HG03039 (cell line): ENCODE measurements at regions not wholly inside any gene's neighbourhood (a gene's known extent, or its start where the extent isn't known, plus 50 kb on each side); places are given as distances from the start of the nearest gene placed in this dataset.
"Not testable (repeated sequence)": the region's sequence is repeated elsewhere in the genome, so short reads cannot be mapped to it uniquely, and the experiment has no call there.

Experiments used
- ATAC-seq: cut with Tn5 transposase; IDR thresholded peaks from one replicate; pipeline ENCODE4 v1.9.1; 2021; ENCODE audit warnings: mild to moderate bottlenecking, moderate library complexity; ENCODE audit not compliant: unreplicated experiment

DNA sequence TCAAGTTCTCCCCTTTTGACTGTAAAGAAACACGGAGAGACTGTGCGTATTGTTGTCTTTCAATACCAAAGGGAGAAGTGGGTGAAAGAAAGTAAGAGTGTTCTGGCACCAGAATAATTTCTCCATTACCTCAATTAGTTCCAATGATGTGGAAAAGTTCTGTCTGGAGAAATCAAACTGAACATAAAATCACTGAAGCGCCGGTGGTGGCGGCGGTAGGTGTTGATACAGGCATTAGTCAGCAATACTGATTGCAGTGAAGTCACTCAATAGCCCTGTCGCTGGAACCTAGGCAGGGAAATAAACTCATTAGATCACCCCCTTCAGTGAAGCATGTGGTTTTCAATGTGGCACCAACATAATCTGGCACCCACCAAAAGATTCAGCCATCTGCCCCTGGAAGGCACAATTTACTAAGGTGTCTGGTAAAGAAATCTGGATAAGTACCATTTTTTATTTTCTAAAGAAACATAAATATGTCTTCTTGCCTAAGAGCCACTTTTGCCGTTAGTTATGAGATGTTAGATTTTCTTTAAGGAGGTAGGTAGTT, 274.2 kb upstream of the SOX9 start:
- ATAC-seq: no peak

GRCh38 chr17:71849783-71850768, 270.7 kb upstream of the SOX9 start:
- peak; percentile 61 for ATAC-seq

DNA sequence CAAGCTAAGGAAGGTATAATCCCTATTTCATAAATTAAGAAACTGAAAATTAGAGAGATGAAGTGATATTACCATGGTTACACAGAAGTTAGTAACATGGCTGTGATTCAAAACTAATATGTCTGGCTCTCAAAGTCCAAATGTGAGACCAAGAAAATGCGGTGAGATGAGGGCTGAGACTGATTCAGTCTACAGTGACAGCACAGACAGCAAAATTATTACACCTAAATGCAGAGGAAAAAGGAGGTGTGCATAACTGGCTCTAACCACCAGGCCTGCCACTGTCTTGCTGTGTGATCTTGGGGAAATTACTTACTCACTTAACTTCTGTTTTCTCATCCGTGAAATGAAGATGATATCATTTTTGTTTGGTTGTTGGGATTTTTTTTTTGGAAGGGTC, 270.0 kb upstream of the SOX9 start:
- peak; percentile 30 for ATAC-seq

DNA sequence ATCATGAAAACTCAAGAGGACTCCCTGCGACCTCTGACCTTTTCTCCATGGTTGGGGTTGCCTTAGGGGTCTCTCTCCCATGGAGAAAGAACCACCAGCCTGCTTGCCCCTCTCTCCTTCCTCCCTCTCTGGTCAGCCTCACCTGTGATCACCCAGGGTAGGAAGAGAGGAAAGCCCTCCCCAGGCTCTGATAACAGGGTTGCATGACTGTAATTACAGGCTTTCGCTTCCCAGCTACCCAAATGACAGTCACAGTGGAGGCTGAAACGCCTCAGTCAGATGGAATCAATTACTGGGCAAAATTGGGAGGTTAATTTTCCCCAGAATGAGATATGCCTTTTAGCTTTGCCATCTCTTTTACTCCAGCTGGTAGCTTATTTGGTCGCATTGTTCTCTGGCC, 265.8 kb upstream of the SOX9 start:
- ATAC-seq: no peak

DNA sequence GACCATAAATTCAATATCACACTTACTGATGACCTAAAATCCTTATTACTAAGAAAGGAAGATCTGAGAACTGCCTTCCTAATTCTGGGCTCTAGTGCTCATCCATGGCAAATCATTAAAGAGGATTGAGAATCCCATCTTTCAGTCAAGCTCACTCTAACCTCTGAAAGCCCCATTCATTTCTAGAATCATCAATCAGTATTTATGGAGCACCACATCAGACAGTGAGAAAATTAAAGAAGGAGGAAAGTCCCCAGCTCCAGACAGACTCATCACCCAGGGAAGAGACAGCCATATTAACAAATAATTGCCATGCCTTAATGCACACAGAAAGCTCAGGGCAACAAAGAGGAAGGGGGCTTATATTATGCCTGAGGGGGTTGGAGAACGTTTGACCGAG, 256.1 kb upstream of the SOX9 start:
- ATAC-seq: no peak

GRCh38 chr17:71866095-71866494, 254.7 kb upstream of the SOX9 start:
- no peak for ATAC-seq

DNA sequence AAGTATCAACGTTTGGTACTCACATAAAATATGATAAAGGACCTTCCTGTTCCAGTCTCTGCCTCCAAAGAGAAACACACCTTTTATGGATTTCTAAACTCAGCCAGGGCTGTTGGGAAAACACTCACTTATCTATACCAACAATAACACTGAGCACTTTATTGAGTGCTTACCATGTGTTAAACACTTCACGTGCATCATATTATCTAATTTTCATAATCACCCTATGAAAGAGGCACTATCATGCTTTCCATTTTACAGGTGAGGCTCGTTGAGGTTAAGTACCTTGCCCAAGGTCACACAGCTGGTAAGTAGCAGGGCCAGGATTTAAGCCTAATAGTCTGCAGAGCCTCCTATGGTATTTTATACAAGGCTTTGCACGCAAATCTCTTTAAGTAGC, 251.5 kb upstream of the SOX9 start:
- ATAC-seq: no peak

- no peak for ATAC-seq
Observed at GRCh38 chr17:71869841-71870545, 250.8 kb upstream of the SOX9 start.

- ATAC-seq: no peak
Observed at GRCh38 chr17:71870546-71870862, 250.3 kb upstream of the SOX9 start.

DNA sequence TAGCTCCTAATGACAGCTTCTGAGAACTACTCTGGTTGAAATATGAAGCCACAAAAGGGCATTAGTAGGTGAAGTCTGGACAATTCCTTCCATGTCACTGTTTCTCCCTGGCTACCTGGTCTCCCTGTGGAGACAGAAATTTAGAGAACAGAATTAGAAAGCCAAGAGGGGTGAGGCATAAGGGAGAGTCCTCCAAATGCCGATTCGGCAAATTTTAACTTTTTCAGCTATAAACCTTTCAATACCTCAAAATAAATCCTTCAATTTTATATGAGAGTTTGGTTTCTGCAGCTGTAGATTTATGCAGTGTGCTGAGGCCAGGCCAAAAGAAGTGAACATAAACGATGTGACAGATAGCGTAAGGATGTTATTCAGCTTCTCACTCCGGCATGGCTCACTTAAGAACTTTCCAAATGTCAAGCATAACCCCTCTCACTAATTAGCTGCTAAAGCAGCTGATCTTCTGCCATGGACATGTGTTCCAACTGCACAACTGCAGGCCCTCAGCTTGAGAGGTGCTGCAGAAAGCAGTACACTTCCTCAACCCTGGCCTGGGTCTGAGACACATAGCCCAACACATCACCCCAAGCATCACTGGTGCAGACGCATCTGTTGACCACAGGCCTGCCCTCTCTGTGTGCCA, 247.9 kb upstream of the SOX9 start:
- ATAC-seq: no peak

GRCh38 chr17:71874773-71875172, 246.0 kb upstream of the SOX9 start:
- not testable (repeated sequence) for ATAC-seq

DNA sequence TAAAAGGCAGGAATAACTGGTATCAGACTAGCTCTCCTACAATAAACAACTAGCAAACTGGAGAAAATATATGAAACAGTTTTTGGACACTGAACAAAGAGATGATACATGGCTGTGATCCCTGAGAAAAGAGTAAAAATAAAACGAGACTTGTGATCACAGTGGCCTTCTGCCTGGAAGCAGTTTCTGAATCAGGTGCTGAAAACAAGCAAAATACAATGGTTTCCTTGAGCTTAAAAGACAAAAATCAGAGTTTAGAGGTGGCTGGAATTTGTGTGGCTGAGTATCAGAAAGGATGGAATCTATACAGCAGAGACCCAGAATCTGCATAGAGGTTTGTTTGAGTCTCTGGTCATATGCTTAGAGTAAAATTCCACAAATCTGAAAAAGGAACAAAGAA, 242.5 kb upstream of the SOX9 start:
- ATAC-seq: no peak

DNA sequence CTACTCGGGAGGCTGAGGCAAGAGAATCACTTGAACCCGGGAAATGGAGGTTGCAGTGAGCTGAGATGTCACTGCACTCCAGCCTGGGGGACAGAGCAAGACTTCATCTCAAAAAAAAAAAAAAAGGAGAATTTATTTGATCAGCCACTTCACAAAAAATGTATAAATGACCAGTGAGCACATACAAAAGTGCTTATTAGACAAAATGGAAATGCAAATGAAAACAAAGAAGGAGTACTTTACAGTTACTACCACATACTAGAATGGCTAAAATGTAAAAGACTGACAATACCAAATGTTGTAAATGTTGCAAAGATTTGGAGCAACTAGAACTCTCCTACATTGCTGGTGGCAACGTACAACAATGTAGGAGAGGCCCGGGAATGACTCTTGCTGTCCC, 241.8 kb upstream of the SOX9 start:
- ATAC-seq: no peak

DNA sequence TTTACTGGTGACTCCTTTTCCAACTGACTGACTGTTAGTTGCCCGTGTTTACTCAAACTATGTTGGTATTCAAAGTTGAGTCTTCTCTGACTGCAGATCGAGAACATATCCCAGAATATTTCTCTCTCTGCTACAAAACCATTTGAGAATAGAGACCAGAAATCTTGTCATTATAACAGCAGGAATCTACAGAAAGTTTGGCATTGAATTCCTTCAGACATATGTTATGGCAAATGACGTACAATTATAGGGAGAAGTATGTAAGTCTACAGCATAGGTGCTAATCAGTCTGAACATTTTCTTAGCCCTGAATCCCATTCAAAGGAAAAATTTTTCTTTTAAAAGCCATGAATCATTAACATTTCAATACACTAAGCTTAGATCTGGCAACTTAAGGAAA, 239.8 kb upstream of the SOX9 start:
- ATAC-seq: no peak

GRCh38 chr17:71881581-71881980, 239.2 kb upstream of the SOX9 start:
- ATAC-seq: no peak

GRCh38 chr17:71883258-71883657, 237.6 kb upstream of the SOX9 start:
- no peak for ATAC-seq

- no peak for ATAC-seq
Observed at GRCh38 chr17:71883845-71884244, 237.0 kb upstream of the SOX9 start.

DNA sequence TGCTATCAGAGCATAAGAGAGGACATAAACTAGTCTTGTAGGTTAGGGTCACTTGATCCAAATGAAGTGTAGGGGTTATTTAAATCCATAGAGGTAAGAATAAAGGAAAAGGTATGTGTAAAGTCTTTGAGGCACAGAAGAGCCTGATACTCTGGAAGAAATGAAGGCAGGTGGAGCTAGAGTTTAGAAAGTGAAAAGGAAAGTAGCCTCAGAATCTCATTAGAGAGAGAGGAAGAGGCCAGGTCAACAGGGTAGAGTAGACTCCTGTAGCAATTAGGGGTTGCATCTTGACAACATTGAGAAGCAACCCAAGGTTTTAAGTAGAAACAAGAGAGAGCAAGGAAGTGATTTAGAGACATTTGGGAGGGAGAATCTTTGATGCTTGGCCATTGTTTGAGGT, 235.2 kb upstream of the SOX9 start:
- no peak for ATAC-seq

GRCh38 chr17:71899317-71899716, 221.5 kb upstream of the SOX9 start:
- no peak for ATAC-seq

GRCh38 chr17:71900621-71901229, 220.1 kb upstream of the SOX9 start:
- no peak for ATAC-seq

DNA sequence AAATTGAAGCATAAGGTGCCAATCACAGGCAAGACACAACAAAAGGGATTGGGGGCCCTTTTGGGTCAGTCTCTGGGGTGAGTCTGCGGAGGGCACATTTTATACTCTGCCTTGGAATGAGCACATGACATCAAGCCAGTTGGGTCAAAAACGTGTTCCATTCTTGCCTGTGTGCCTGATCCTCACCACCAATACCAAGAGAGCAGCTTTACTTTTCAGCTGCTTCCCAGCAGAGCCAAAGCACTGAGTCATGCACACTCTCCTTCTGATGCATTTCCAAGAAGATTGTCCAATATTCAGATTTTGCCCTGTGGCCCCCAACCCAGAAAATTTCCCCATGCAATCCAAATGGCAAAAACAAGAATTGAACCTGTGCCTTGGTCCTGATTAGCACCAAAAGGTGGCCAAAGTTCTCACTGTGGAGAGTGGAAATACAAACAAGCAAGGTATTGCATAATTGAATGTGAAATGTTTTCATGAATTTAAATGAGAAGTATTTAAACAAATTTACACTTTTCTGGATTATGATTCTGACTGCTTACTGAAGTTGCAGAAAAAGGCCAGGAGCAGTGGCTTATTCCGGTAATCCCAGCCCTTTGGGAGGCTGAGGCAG, 217.8 kb upstream of the SOX9 start:
- ATAC-seq: no peak
